ENCODE measurements at regions not wholly inside any gene's neighbourhood (a gene's known extent, or its start where the extent isn't known, plus 50 kb on each side); places are given as distances from the start of the nearest gene placed in this dataset.

DNA sequence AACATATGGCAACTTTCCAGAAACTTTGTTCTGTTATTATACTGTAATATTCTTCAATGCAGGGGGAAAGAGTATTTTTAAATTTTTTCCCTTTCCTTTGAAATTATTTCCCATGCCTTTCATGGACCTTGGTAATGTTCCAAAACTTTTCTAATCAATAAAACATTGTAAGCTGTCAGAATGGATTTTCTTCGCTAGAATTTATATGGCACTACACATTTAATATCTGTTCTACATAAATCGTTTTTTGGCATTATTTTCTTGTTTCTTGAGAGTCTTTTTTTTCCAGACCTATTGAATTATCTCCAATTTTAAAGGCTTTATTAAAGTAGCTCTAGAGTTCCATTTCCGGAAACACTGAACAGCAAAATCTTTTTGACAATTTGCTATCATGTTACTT, 249.0 kb downstream of the TMEM167A start:
- 56% methylated on average over 3 of the region's 3 CpGs for WGBS

DNA sequence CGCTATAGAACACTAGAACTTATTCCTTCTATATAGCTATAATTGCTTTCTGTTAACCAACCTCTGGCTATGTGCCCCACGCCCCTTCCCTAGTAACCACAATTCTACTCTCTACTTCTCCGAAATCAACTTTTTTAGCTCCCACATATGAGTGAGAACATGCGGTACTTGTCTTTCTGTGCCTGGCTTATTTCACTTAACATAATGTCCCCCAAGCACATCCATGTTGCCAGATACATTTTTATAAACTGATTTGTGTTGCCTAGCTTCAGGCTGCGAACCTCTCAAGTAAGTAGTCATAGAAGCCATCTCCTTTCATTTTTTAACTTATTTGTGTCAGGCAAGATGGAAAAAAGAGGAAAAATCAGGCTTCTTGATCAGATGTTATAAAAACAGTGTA, 249.5 kb downstream of the TMEM167A start:
- WGBS = 69% methylated on average over 5 of the region's 5 CpGs
- H3K4me3 ChIP-seq = no peak overlapping the region
- intact Hi-C loops (cut with DNase I) = no loop called here
- H3K27ac ChIP-seq (replicated peaks in 1 of 4) = no peak overlapping the region
- no peaks in the 10 kb centered on the region for H3K36me3 ChIP-seq
- TF ChIP-seq POLR2AphosphoS5 (IDR thresholded peaks at IDR 0.05) (no peak), POLR2A (IDR thresholded peaks at IDR 0.05; ENCODE audit: low read depth) (no peak), EP300 (IDR thresholded peaks at IDR 0.05) (no peak), CTCF (IDR thresholded peaks at IDR 0.05) (no peak)
- H3K4me1 ChIP-seq = no peaks in the 10 kb centered on the region
- DNase-seq (ENCODE audit: extremely low spot score) = no peak
- H3K27me3 ChIP-seq = no peaks in the 10 kb centered on the region
- no peaks in the 10 kb centered on the region for H3K9me3 ChIP-seq

More for the DNA sequence above, 249.0 kb downstream of the TMEM167A start:
- Histone ChIP-seq H3K9me3 (no peaks in the 10 kb centered on the region), H3K4me3 (no peak overlapping the region), H3K4me1 (no peaks in the 10 kb centered on the region), H3K36me3 (no peaks in the 10 kb centered on the region), H3K27ac (replicated peaks in 1 of 4) (no peak overlapping the region), H3K27me3 (no peaks in the 10 kb centered on the region)
- TF ChIP-seq EP300 (IDR thresholded peaks at IDR 0.05) (no peak), POLR2A (IDR thresholded peaks at IDR 0.05; ENCODE audit: low read depth) (no peak), CTCF (IDR thresholded peaks at IDR 0.05) (no peak), POLR2AphosphoS5 (IDR thresholded peaks at IDR 0.05) (no peak)
- intact Hi-C loops (cut with DNase I) = no loop called here
- DNase-seq (ENCODE audit: extremely low spot score) = no peak

DNA sequence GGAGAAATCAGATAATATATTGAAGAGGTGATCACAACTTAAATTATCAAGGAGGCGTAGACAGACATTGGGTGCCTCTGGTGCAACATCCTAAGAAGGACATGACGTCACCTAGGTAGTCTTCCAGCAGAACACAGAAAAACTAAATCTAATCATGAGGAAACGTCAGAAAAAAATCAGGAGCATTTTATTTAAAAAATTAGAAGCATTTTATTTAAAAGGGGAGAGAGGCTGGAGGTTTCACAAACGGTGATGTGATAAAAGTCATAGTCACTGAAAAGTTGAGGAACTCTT, 254.6 kb downstream of the TMEM167A start:
- DNase-seq (ENCODE audit: extremely low spot score) = no peak
- Histone ChIP-seq H3K9me3 (no peaks in the 10 kb centered on the region), H3K36me3 (no peaks in the 10 kb centered on the region), H3K27ac (replicated peaks in 1 of 4) (no peak overlapping the region), H3K4me3 (no peak overlapping the region), H3K4me1 (no peaks in the 10 kb centered on the region), H3K27me3 (no peaks in the 10 kb centered on the region)
- 89% methylated on average over 4 of the region's 4 CpGs for WGBS
- intact Hi-C loops (cut with DNase I) = no loop called here
- TF ChIP-seq POLR2AphosphoS5 (IDR thresholded peaks at IDR 0.05) = no peak
- no peak for TF ChIP-seq POLR2A (IDR thresholded peaks at IDR 0.05; ENCODE audit: low read depth)
- TF ChIP-seq CTCF (IDR thresholded peaks at IDR 0.05) = no peak
- TF ChIP-seq EP300 (IDR thresholded peaks at IDR 0.05) = no peak

- Histone ChIP-seq H3K4me3 (no peak overlapping the region), H3K27me3 (no peaks in the 10 kb centered on the region), H3K27ac (replicated peaks in 1 of 4) (no peak overlapping the region), H3K9me3 (no peaks in the 10 kb centered on the region), H3K4me1 (no peaks in the 10 kb centered on the region), H3K36me3 (no peaks in the 10 kb centered on the region)
- intact Hi-C loops (cut with DNase I) = no loop called here
- no peak for DNase-seq (ENCODE audit: extremely low spot score)
- WGBS = 85% methylated on average over 3 of the region's 3 CpGs
- no peak for TF ChIP-seq EP300 (IDR thresholded peaks at IDR 0.05)
- no peak for TF ChIP-seq POLR2A (IDR thresholded peaks at IDR 0.05; ENCODE audit: low read depth)
- TF ChIP-seq CTCF (IDR thresholded peaks at IDR 0.05) = no peak
- TF ChIP-seq POLR2AphosphoS5 (IDR thresholded peaks at IDR 0.05) = no peak
These were observed 255.2 kb downstream of the TMEM167A start for GRCh38 chr5:82821846-82822633.
